Thymus (tissue), 11 donors: ENCODE measurements at regions not wholly inside any gene's neighbourhood (a gene's known extent, or its start where the extent isn't known, plus 50 kb on each side); places are given as distances from the start of the nearest gene placed in this dataset.
"Not testable (repeated sequence)": the region's sequence is repeated elsewhere in the genome, so short reads cannot be mapped to it uniquely, and the experiment has no call there.

Experiments used
- DNase-seq, 9 donors: peaks; one replicate each; pipeline ENCODE4 v3.0.0-alpha.2; 2013; ENCODE audit warnings: low spot score in 9 of 9, low read depth in 6 of 9, missing footprints in 1 of 9
- H3K27ac ChIP-seq, 2 donors: one replicate each; pipeline ENCODE4 v1.5.1; 2013; ENCODE audit warnings: control low read depth in 1 of 2, low read depth in 1 of 2, low read length in 1 of 2, mild to moderate bottlenecking in 1 of 2, moderate library complexity in 1 of 2
- H3K27me3 ChIP-seq, 2 donors: one replicate each; pipeline ENCODE4 v1.5.1; 2013; ENCODE audit warnings: low read length in 1 of 2; ENCODE audit not compliant: control insufficient read depth in 2 of 2, insufficient read depth in 1 of 2
- H3K36me3 ChIP-seq, 2 donors: one replicate each; pipeline ENCODE4 v1.5.1; 2013; ENCODE audit warnings: low read length in 1 of 2, mild to moderate bottlenecking in 1 of 2, moderate library complexity in 1 of 2; ENCODE audit not compliant: control insufficient read depth in 2 of 2, insufficient read depth in 2 of 2
- H3K4me1 ChIP-seq, 2 donors: one replicate each; pipeline ENCODE4 v1.5.1; 2013; ENCODE audit warnings: low read length in 2 of 2; ENCODE audit not compliant: control insufficient read depth in 2 of 2, insufficient read depth in 2 of 2
- H3K4me3 ChIP-seq, 2 donors: one replicate each; pipeline ENCODE4 v1.5.1; 2013; ENCODE audit warnings: low read length in 2 of 2, control low read depth in 1 of 2, mild to moderate bottlenecking in 1 of 2
- H3K9me3 ChIP-seq, 2 donors: one replicate each; pipeline ENCODE4 v1.5.1; 2013; ENCODE audit warnings: low read length in 1 of 2, mild to moderate bottlenecking in 1 of 2; ENCODE audit not compliant: control insufficient read depth in 2 of 2, insufficient read depth in 1 of 2
- WGBS: extraction: QIAGEN DNeasy Blood & Tissue Kit; methylation state at CpG from one replicate; pipeline ENCODE4 v1.1.7; 2013; 5-methylcytosine and 5-hydroxymethylcytosine counted together
- donor health status: healthy.

- WGBS = 92% methylated on average over 2 of the region's 2 CpGs
- H3K27me3 ChIP-seq = no peaks in the 10 kb centered on the region
- H3K36me3 ChIP-seq = no peaks in the 10 kb centered on the region
- H3K27ac ChIP-seq = no peak overlapping the region
- DNase-seq = no peak
- H3K9me3 ChIP-seq = peaks cover 0 to under 1% of the 10 kb centered on the region in 2 donors
- H3K4me3 ChIP-seq = no peak overlapping the region
- no peaks in the 10 kb centered on the region for H3K4me1 ChIP-seq
Observed at GRCh38 chr13:65347420-65348030, 1882.6 kb downstream of the PCDH9 start.

GRCh38 chr13:65343898-65344663 lies 1886.1 kb downstream of the PCDH9 start:
- DNase-seq = no peak
- no peaks in the 10 kb centered on the region for H3K27me3 ChIP-seq
- no peaks in the 10 kb centered on the region for H3K4me1 ChIP-seq
- no peaks in the 10 kb centered on the region for H3K36me3 ChIP-seq
- no peaks in the 10 kb centered on the region for H3K9me3 ChIP-seq
- H3K27ac ChIP-seq = no peak overlapping the region
- WGBS = 0% methylated on average over 1 of the region's 1 CpG
- H3K4me3 ChIP-seq = no peak overlapping the region

GRCh38 chr13:65342541-65343337 lies 1887.4 kb downstream of the PCDH9 start:
- H3K27me3 ChIP-seq = no peaks in the 10 kb centered on the region
- no peak for DNase-seq
- no peak overlapping the region for H3K27ac ChIP-seq
- no peaks in the 10 kb centered on the region for H3K4me1 ChIP-seq
- H3K4me3 ChIP-seq = no peak overlapping the region
- H3K9me3 ChIP-seq = no peaks in the 10 kb centered on the region
- H3K36me3 ChIP-seq = no peaks in the 10 kb centered on the region

- Histone ChIP-seq H3K27ac (no peak overlapping the region), H3K9me3 (peaks cover 0 to 7% of the 10 kb centered on the region in 2 donors), H3K36me3 (no peaks in the 10 kb centered on the region), H3K27me3 (no peaks in the 10 kb centered on the region), H3K4me3 (no peak overlapping the region), H3K4me1 (peaks cover 0 to 2% of the 10 kb centered on the region in 2 donors)
- no peak for DNase-seq
- 67% methylated on average over 3 of the region's 3 CpGs for WGBS
Observed at GRCh38 chr13:65339241-65339640, 1890.9 kb downstream of the PCDH9 start.

- no peak for DNase-seq
- Histone ChIP-seq H3K9me3 (peaks cover 0 to 7% of the 10 kb centered on the region in 2 donors), H3K36me3 (no peaks in the 10 kb centered on the region), H3K4me1 (peaks cover 0 to 2% of the 10 kb centered on the region in 2 donors), H3K27ac (no peak overlapping the region), H3K27me3 (no peaks in the 10 kb centered on the region), H3K4me3 (no peak overlapping the region)
- 92% methylated on average over 1 of the region's 1 CpG for WGBS
Observed at GRCh38 chr13:65336916-65337315, 1893.2 kb downstream of the PCDH9 start.

- H3K4me3 ChIP-seq = no peak overlapping the region
- no peaks in the 10 kb centered on the region for H3K36me3 ChIP-seq
- DNase-seq = no peak
- peaks cover 0 to 7% of the 10 kb centered on the region in 2 donors for H3K9me3 ChIP-seq
- WGBS = 69% methylated on average over 9 of the region's 9 CpGs
- peaks cover 0 to 2% of the 10 kb centered on the region in 2 donors for H3K4me1 ChIP-seq
- H3K27me3 ChIP-seq = no peaks in the 10 kb centered on the region
- no peak overlapping the region for H3K27ac ChIP-seq
Observed at GRCh38 chr13:65336087-65336749, 1893.9 kb downstream of the PCDH9 start.

- H3K36me3 ChIP-seq = no peaks in the 10 kb centered on the region
- H3K4me1 ChIP-seq = no peaks in the 10 kb centered on the region
- no peak overlapping the region for H3K27ac ChIP-seq
- WGBS = 97% methylated on average over 14 of the region's 14 CpGs
- H3K27me3 ChIP-seq = no peaks in the 10 kb centered on the region
- no peak for DNase-seq
- no peak overlapping the region for H3K4me3 ChIP-seq
- H3K9me3 ChIP-seq = no peaks in the 10 kb centered on the region
Observed at GRCh38 chr13:65330691-65331090, 1899.4 kb downstream of the PCDH9 start.

- H3K27me3 ChIP-seq = no peaks in the 10 kb centered on the region
- no peaks in the 10 kb centered on the region for H3K4me1 ChIP-seq
- H3K9me3 ChIP-seq = no peaks in the 10 kb centered on the region
- no peak for DNase-seq
- H3K4me3 ChIP-seq = no peak overlapping the region
- H3K27ac ChIP-seq = no peak overlapping the region
- 96% methylated on average over 17 of the region's 17 CpGs for whole genome bisulfite sequencing
- H3K36me3 ChIP-seq = no peaks in the 10 kb centered on the region
Observed at GRCh38 chr13:65330287-65330686, 1899.8 kb downstream of the PCDH9 start.

- H3K4me3 ChIP-seq, H3K27me3 ChIP-seq, DNase-seq, H3K27ac ChIP-seq, H3K4me1 ChIP-seq, H3K36me3 ChIP-seq, H3K9me3 ChIP-seq: not testable (repeated sequence)
- WGBS = 95% methylated on average over 15 of the region's 15 CpGs
Observed at GRCh38 chr13:65323192-65323591, 1906.9 kb downstream of the PCDH9 start.
